Common myeloid progenitor, CD34-positive (primary cell): ENCODE measurements at regions not wholly inside any gene's neighbourhood (a gene's known extent, or its start where the extent isn't known, plus 50 kb on each side); places are given as distances from the start of the nearest gene placed in this dataset.
"Not testable (repeated sequence)": the region's sequence is repeated elsewhere in the genome, so short reads cannot be mapped to it uniquely, and the experiment has no call there.

Experiments
- CTCF ChIA-PET: fragments of 350-600 bp; sonication (Branson Sonifier 250); formaldehyde crosslinking; loops from one replicate; lab custom pipeline; 2021; ENCODE audit warnings: antibody characterized with exemption; lab: Charles Lee
- POLR2A ChIA-PET: fragments of 350-600 bp; sonication (Branson Sonifier 250); formaldehyde crosslinking; loops from one replicate; lab custom pipeline; 2021; ENCODE audit warnings: antibody characterized with exemption; lab: Charles Lee
- DNase-seq, 3 donors: peaks; one replicate each; pipeline versions ENCODE4 v3.0.0 to v3.0.0-alpha.2; 2013
- H3K27ac ChIP-seq, 2 experiments: 1 replicate in 1 of 2; 2 replicates in 1 of 2; pipeline ENCODE4 v1.7.0; 2013; ENCODE audit warnings: inconsistent platforms in 2 of 2, low read length in 2 of 2, mild to moderate bottlenecking in 2 of 2, low read depth in 1 of 2, moderate library complexity in 1 of 2; ENCODE audit not compliant: severe bottlenecking in 2 of 2, insufficient read depth in 1 of 2, poor library complexity in 1 of 2
- H3K27me3 ChIP-seq, 5 experiments: replicated peaks in 2 of 5; 1 replicate in 3 of 5; 2 replicates in 2 of 5; pipeline versions ENCODE4 v1.6.1 to v1.7.0; 2013; ENCODE audit warnings: low read length in 4 of 5, mild to moderate bottlenecking in 2 of 5, moderate library complexity in 2 of 5, inconsistent platforms in 1 of 5; ENCODE audit not compliant: insufficient read depth in 5 of 5, control insufficient read depth in 4 of 5
- H3K36me3 ChIP-seq, 4 experiments: 1 replicate in 2 of 4; 2 replicates in 2 of 4; pipeline versions ENCODE4 v1.6.1 to v1.7.0; 2013; ENCODE audit warnings: low read length in 3 of 4, control low read depth in 1 of 4, mild to moderate bottlenecking in 1 of 4; ENCODE audit not compliant: control insufficient read depth in 4 of 4, insufficient read depth in 4 of 4
- H3K4me1 ChIP-seq, 4 experiments: 1 replicate in 3 of 4; 2 replicates in 1 of 4; pipeline versions ENCODE4 v1.6.1 to v1.7.1; 2013; ENCODE audit warnings: low read length in 3 of 4, mild to moderate bottlenecking in 3 of 4, control low read depth in 1 of 4, inconsistent platforms in 1 of 4, moderate library complexity in 1 of 4; ENCODE audit not compliant: control insufficient read depth in 4 of 4, insufficient read depth in 4 of 4; ENCODE audit errors: control extremely low read depth in 1 of 4
- H3K4me3 ChIP-seq, 7 experiments: 1 replicate in 4 of 7; 2 replicates in 3 of 7; pipeline versions ENCODE4 v1.5.1 to v1.7.0; 2013; ENCODE audit warnings: mild to moderate bottlenecking in 7 of 7, low read length in 6 of 7, moderate library complexity in 6 of 7, inconsistent platforms in 2 of 7, low read depth in 2 of 7, control low read depth in 1 of 7; ENCODE audit not compliant: insufficient read depth in 4 of 7, control insufficient read depth in 1 of 7; ENCODE audit errors: extremely low read depth in 1 of 7
- H3K9me3 ChIP-seq, 5 experiments: 1 replicate in 4 of 5; 2 replicates in 1 of 5; pipeline versions ENCODE4 v1.6.1 to v1.7.1; 2013; ENCODE audit warnings: low read length in 4 of 5, mild to moderate bottlenecking in 2 of 5, inconsistent platforms in 1 of 5, low read depth in 1 of 5, moderate library complexity in 1 of 5; ENCODE audit not compliant: control insufficient read depth in 4 of 5, insufficient read depth in 2 of 5; ENCODE audit errors: control extremely low read depth in 1 of 5
- WGBS: methylation state at CpG from one replicate; pipeline ENCODE4 v1.1.5; 2013; ENCODE audit not compliant: insufficient coverage; 5-methylcytosine and 5-hydroxymethylcytosine counted together

DNA sequence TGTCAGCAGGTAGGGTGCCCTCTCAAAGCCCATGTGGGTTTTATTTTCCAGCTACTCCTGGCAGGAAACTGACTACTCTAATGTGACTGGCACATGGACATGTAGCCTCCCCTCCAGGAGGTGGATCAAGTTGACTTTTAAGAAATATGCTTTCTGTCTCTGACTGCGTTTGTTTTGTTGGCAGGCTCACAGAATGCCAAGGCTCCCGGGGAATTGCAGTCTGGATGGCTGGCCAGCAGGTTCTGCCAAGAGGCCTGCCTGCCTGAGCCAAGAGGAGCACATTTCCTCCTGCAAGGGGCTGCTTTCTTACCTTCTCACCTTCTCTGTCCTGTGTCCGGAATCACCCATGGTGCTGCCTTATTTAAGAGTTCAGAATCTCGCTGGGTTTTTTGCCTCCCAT lies 217.3 kb upstream of the ERCC4 start:
- H3K4me3 ChIP-seq: no peak overlapping the region
- H3K4me1 ChIP-seq: no peaks in the 10 kb centered on the region
- H3K27ac ChIP-seq: no peak overlapping the region
- no peaks in the 10 kb centered on the region for H3K27me3 ChIP-seq
- peaks cover 0 to 6% (median 2%) of the 10 kb centered on the region in 5 experiments for H3K9me3 ChIP-seq
- POLR2A ChIA-PET: no interaction called here
- no peaks in the 10 kb centered on the region for H3K36me3 ChIP-seq
- CTCF ChIA-PET: no interaction called here
- 96% methylated on average over 2 of the region's 4 CpGs for WGBS
- no peak for DNase-seq

GRCh38 chr16:13708347-13709120 lies 211.4 kb upstream of the ERCC4 start:
- no peak for DNase-seq
- peaks cover 0 to 2% (median 0%) of the 10 kb centered on the region in 5 experiments for H3K9me3 ChIP-seq
- H3K27me3 ChIP-seq: no peaks in the 10 kb centered on the region
- no peaks in the 10 kb centered on the region for H3K4me1 ChIP-seq
- 67% methylated on average over 1 of the region's 3 CpGs for WGBS
- CTCF ChIA-PET: no interaction called here
- POLR2A ChIA-PET: no interaction called here
- H3K36me3 ChIP-seq: no peaks in the 10 kb centered on the region
- H3K27ac ChIP-seq: no peak overlapping the region
- H3K4me3 ChIP-seq: no peak overlapping the region

DNA sequence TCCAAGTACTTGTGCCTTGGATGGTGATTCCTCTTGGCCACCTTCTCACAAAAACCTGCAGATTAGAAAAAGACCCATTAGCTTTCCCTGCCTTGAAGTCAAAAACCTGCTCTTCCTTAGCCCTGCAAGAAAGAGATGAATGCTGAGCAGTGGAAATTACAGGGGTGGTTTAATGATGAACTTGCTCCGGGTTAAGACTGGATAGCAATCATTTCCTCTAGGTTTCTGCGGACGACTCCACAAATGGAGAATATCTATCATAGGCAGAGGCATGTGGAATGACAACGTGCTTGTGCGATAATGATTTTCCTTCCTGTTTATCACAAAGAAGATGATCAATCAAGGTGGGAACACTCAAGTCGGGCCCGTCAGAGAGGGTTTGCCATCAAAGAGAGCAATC lies 201.2 kb upstream of the ERCC4 start:
- Histone ChIP-seq H3K4me3 (no peak overlapping the region), H3K4me1 (no peaks in the 10 kb centered on the region), H3K36me3 (no peaks in the 10 kb centered on the region), H3K27me3 (no peaks in the 10 kb centered on the region), H3K9me3 (no peaks in the 10 kb centered on the region), H3K27ac (no peak overlapping the region)
- CTCF ChIA-PET: no interaction called here
- 85% methylated on average over 6 of the region's 7 CpGs for whole genome bisulfite sequencing
- POLR2A ChIA-PET: no interaction called here
- DNase-seq: no peak

- no peaks in the 10 kb centered on the region for H3K4me1 ChIP-seq
- no peaks in the 10 kb centered on the region for H3K27me3 ChIP-seq
- no peaks in the 10 kb centered on the region for H3K36me3 ChIP-seq
- CTCF ChIA-PET: no interaction called here
- no peak overlapping the region for H3K4me3 ChIP-seq
- WGBS: 90% methylated on average over 3 of the region's 3 CpGs
- peaks cover 0 to 14% (median 2%) of the 10 kb centered on the region in 5 experiments for H3K9me3 ChIP-seq
- no peak overlapping the region for H3K27ac ChIP-seq
- no peak for DNase-seq
- POLR2A ChIA-PET: no interaction called here
These were observed 192.0 kb upstream of the ERCC4 start for GRCh38 chr16:13727943-13728342.

DNA sequence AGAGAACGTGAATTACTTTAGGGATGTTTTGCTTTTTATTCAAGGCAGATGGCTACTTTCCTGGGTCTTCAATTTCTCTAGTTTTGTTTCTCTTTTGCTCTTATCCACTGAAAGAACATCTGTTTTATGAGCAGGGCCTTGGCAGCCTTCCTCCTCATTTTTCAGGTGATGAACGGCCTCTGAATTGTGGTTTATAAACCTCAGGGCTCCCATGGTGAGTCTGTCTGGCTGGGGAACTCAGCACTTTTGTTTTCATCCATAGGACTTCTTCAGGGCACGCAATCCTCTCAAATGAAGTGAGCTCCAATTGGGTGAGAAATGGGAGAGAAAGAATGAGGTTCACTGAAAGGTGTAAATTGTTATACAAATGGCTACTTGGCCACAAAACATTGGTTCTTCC lies 186.4 kb upstream of the ERCC4 start:
- DNase-seq: no peak
- Histone ChIP-seq H3K4me1 (no peaks in the 10 kb centered on the region), H3K9me3 (peaks cover 0 to 3% (median 0%) of the 10 kb centered on the region in 5 experiments), H3K4me3 (no peak overlapping the region), H3K27me3 (no peaks in the 10 kb centered on the region), H3K27ac (no peak overlapping the region), H3K36me3 (no peaks in the 10 kb centered on the region)
- ChIA-PET CTCF (no interaction called here), POLR2A (no interaction called here)
- WGBS: no CpG with 5 or more reads among the region's 3 CpGs

- DNase-seq, H3K4me3 ChIP-seq, POLR2A ChIA-PET, H3K27me3 ChIP-seq, H3K36me3 ChIP-seq, CTCF ChIA-PET, H3K27ac ChIP-seq, H3K4me1 ChIP-seq, H3K9me3 ChIP-seq: not testable (repeated sequence)
- 86% methylated on average over 7 of the region's 14 CpGs for WGBS
These were observed 180.2 kb upstream of the ERCC4 start for GRCh38 chr16:13739621-13740373.

DNA sequence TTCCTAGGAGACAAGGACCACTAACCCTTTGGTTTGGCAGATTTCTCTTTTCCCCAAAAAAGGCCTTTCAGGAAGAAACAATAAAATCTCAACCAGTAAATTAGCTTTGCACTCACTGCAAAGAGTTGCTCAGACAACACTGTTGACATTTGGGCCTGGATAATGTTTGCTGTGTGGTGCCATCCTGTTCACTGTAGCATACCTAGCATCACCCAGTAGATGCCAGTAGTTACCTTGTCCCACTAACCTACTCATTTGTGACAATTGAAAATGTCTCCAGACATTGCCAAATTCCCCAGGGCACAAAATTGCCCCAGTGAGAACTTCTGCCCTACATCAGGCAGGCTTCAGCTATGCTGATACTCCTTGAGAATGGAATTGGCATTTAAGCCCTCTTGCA lies 177.0 kb upstream of the ERCC4 start:
- no peaks in the 10 kb centered on the region for H3K27me3 ChIP-seq
- no peaks in the 10 kb centered on the region for H3K36me3 ChIP-seq
- H3K27ac ChIP-seq: no peak overlapping the region
- H3K4me3 ChIP-seq: no peak overlapping the region
- peaks cover 0 to 4% (median 4%) of the 10 kb centered on the region in 5 experiments for H3K9me3 ChIP-seq
- POLR2A ChIA-PET: no interaction called here
- DNase-seq: no peak
- H3K4me1 ChIP-seq: no peaks in the 10 kb centered on the region
- CTCF ChIA-PET: no interaction called here
